Smooth muscle cell (in vitro differentiated cells): ENCODE measurements at regions not wholly inside any gene's neighbourhood (a gene's known extent, or its start where the extent isn't known, plus 50 kb on each side); places are given as distances from the start of the nearest gene placed in this dataset.

Experiments
- DNase-seq: peaks from one replicate; lab custom pipeline; 2025; ENCODE audit not compliant: unreplicated experiment; lab: John Stamatoyannopoulos, UW
- H2AFZ ChIP-seq: fragments of 200-600 bp; sonication (generic); 2 replicates; pipeline ENCODE4 v1.6.0; 2016; ENCODE audit warnings: antibody characterized with exemption, low read depth, mild to moderate bottlenecking
- H3F3A ChIP-seq: fragments of 200-600 bp; sonication (generic); 2 replicates; pipeline ENCODE4 v1.6.0; 2017; ENCODE audit warnings: antibody characterized with exemption, low read depth
- H3K27ac ChIP-seq: fragments of 200-600 bp; sonication (generic); 2 replicates; pipeline ENCODE4 v1.5.1; 2016; ENCODE audit warnings: low read depth, mild to moderate bottlenecking
- H3K27me3 ChIP-seq: fragments of 200-600 bp; sonication (generic); 2 replicates; pipeline ENCODE4 v1.6.1; 2016; ENCODE audit warnings: low read depth, mild to moderate bottlenecking
- H3K36me3 ChIP-seq: fragments of 200-600 bp; sonication (generic); 2 replicates; pipeline ENCODE4 v1.5.1; 2016; ENCODE audit warnings: low read depth
- H3K4me1 ChIP-seq: fragments of 200-600 bp; sonication (generic); 2 replicates; pipeline ENCODE4 v1.5.1; 2016; ENCODE audit warnings: low read depth
- H3K4me2 ChIP-seq: fragments of 200-600 bp; sonication (generic); 2 replicates; pipeline ENCODE4 v1.6.0; 2016; ENCODE audit warnings: mild to moderate bottlenecking
- H3K4me3 ChIP-seq: fragments of 200-600 bp; sonication (generic); 2 replicates; pipeline ENCODE4 v1.5.1; 2016; ENCODE audit warnings: mild to moderate bottlenecking
- H3K79me2 ChIP-seq: fragments of 200-600 bp; sonication (generic); 2 replicates; pipeline ENCODE4 v1.6.0; 2016; ENCODE audit warnings: low read depth, mild to moderate bottlenecking
- H3K9ac ChIP-seq: fragments of 200-600 bp; sonication (generic); 2 replicates; pipeline ENCODE4 v1.6.0; 2016; ENCODE audit warnings: low read depth
- H3K9me3 ChIP-seq: fragments of 200-600 bp; sonication (generic); replicated peaks from 2 replicates; pipeline ENCODE4 v1.5.1; 2016; ENCODE audit warnings: low read depth
- H4K20me1 ChIP-seq: fragments of 200-600 bp; sonication (generic); 2 replicates; pipeline ENCODE4 v1.6.0; 2016; ENCODE audit warnings: low read depth
- WGBS: methylation state at CpG from one replicate; pipeline ENCODE4 v1.1.7; 2016; ENCODE audit warnings: low lambda C conversion rate; 5-methylcytosine and 5-hydroxymethylcytosine counted together
- TF ChIP-seq, protein P1 (sequence below): fragments of 200-600 bp; sonication (generic); IDR thresholded peaks from 2 replicates; pipeline ENCODE4 v1.5.1; 2017; ENCODE audit warnings: borderline replicate concordance, mild to moderate bottlenecking, antibody characterized with exemption; ENCODE audit not compliant: insufficient read depth, poor library complexity, severe bottlenecking

DNA sequence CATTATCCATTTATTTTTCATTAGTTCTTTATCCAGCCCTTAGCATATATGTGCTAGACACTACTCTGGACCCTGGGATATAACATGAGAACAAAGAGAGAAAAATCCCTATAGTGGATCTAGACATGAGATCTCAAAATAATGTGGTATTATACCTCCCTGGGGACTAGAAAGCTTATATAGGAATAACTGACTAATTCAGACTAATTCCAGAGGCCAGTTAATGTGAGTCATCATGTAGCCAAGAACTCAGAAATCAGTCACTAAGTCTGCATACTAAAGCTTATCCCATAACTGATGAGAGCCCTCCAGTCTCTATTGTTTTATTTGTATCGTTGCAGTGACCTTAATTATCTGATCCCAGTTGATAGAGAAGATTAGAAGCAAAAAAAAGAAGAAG is 267.1 kb upstream of the RGS6 start:
- no peak for DNase-seq
- Histone ChIP-seq H2AFZ (no peak overlapping the region), H3K4me3 (no peak overlapping the region), H3K9me3 (no peaks in the 10 kb centered on the region), H3F3A (peaks cover 10% of the 10 kb centered on the region), H3K4me2 (peak overlapping the region; percentile 50), H3K4me1 (peaks cover 4% of the 10 kb centered on the region), H3K36me3 (no peaks in the 10 kb centered on the region), H3K27me3 (no peaks in the 10 kb centered on the region), H3K27ac (peak overlapping the region; percentile 82), H4K20me1 (no peaks in the 10 kb centered on the region), H3K79me2 (no peaks in the 10 kb centered on the region), H3K9ac (no peak overlapping the region)
- TF ChIP-seq, protein P1, sequence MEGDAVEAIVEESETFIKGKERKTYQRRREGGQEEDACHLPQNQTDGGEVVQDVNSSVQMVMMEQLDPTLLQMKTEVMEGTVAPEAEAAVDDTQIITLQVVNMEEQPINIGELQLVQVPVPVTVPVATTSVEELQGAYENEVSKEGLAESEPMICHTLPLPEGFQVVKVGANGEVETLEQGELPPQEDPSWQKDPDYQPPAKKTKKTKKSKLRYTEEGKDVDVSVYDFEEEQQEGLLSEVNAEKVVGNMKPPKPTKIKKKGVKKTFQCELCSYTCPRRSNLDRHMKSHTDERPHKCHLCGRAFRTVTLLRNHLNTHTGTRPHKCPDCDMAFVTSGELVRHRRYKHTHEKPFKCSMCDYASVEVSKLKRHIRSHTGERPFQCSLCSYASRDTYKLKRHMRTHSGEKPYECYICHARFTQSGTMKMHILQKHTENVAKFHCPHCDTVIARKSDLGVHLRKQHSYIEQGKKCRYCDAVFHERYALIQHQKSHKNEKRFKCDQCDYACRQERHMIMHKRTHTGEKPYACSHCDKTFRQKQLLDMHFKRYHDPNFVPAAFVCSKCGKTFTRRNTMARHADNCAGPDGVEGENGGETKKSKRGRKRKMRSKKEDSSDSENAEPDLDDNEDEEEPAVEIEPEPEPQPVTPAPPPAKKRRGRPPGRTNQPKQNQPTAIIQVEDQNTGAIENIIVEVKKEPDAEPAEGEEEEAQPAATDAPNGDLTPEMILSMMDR = no peak
- WGBS = 14% methylated on average over 1 of the region's 1 CpG

DNA sequence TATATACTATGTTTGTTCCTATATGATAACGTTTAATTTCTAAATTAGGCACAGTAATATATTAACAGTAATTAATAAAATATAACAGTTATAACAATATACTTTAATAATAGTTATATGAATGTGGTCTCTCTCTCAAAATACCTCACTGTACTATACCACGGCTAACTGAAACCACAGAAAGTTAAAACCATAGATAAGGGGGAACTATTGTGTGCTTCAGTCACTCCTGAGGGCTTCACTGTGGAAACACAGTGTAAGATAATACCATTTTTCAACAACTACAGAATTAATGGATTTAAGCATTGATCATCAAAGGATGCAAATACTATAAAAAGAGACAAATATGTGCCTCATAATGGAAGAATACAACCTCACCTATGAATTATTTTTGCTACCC is 266.4 kb upstream of the RGS6 start:
- TF ChIP-seq, protein P1 = no peak
- no peak for DNase-seq
- Histone ChIP-seq H3K4me3 (no peak overlapping the region), H3K4me2 (peak overlapping the region; percentile 50), H3F3A (peaks cover 10% of the 10 kb centered on the region), H3K4me1 (peaks cover 4% of the 10 kb centered on the region), H3K27ac (peak overlapping the region; percentile 82), H3K27me3 (no peaks in the 10 kb centered on the region), H3K9ac (no peak overlapping the region), H3K79me2 (no peaks in the 10 kb centered on the region), H4K20me1 (no peaks in the 10 kb centered on the region), H3K36me3 (peaks cover 4% of the 10 kb centered on the region), H3K9me3 (no peaks in the 10 kb centered on the region), H2AFZ (no peak overlapping the region)
- 60% methylated on average over 2 of the region's 2 CpGs for WGBS

DNA sequence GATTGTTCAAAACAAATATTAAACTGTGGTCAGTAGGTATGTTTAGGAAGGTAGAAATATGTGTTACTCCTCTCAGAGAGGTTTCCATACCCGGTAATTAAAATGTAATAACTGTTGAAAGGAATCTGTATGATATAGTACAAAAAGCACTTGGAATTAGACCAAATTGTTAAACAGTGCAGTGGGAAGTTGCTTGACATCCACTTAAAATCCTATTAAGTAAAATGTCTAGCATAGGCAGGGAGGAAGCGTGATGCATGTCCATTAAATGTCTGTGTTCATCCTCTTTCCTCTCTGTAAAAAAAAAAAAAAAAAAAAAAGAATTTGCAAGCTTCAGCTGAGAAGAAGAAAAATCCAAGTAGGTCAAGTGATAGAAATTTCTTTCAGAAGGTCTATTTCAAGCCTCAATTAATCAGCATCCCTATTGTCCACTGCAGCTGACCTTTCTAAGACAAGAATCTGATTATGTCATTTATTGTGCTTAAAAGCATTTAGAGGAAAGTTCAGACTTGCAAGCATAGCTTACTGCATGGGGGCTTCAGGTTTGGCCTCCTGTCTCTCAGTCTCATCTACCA is 265.6 kb upstream of the RGS6 start:
- Histone ChIP-seq H3K27me3 (no peaks in the 10 kb centered on the region), H3K9ac (no peak overlapping the region), H3K79me2 (no peaks in the 10 kb centered on the region), H3K9me3 (no peaks in the 10 kb centered on the region), H3K27ac (peak overlapping the region; percentile 82), H3K4me2 (peak overlapping the region; percentile 33), H3F3A (peaks cover 10% of the 10 kb centered on the region), H2AFZ (no peak overlapping the region), H3K4me3 (no peak overlapping the region), H3K36me3 (peaks cover 4% of the 10 kb centered on the region), H3K4me1 (peaks cover 4% of the 10 kb centered on the region), H4K20me1 (no peaks in the 10 kb centered on the region)
- DNase-seq = no peak
- WGBS = 75% methylated on average over 2 of the region's 2 CpGs
- TF ChIP-seq, protein P1 = no peak
